GM23338 (cell line): ENCODE measurements at regions not wholly inside any gene's neighbourhood (a gene's known extent, or its start where the extent isn't known, plus 50 kb on each side); places are given as distances from the start of the nearest gene placed in this dataset.

Experiments used
- ATAC-seq: fragments of 200-7000 bp; cut with Tn5 transposase; 3 replicates; pipeline ENCODE4 v1.9.1; 2020
- DNase-seq: peaks from one replicate; pipeline ENCODE4 v3.0.0-alpha.2; 2015; ENCODE audit warnings: low spot score
- H2AFZ ChIP-seq: fragments of 200-600 bp; sonication (generic); 2 replicates; pipeline ENCODE4 v1.8.0; 2016; ENCODE audit warnings: antibody characterized with exemption, mild to moderate bottlenecking, moderate library complexity
- H3F3A ChIP-seq: fragments of 200-600 bp; sonication (generic); replicated peaks from 2 replicates; pipeline ENCODE4 v1.8.0; 2017; ENCODE audit warnings: antibody characterized with exemption, mixed run types, low read depth
- H3K27ac ChIP-seq: fragments of 200-600 bp; sonication (generic); 2 replicates; pipeline ENCODE4 v1.6.1; 2016; ENCODE audit warnings: low read depth
- H3K27me3 ChIP-seq: fragments of 200-600 bp; sonication (generic); 2 replicates; pipeline ENCODE4 v1.8.0; 2016; ENCODE audit warnings: mild to moderate bottlenecking, mixed run types, moderate library complexity; ENCODE audit not compliant: insufficient read depth
- H3K36me3 ChIP-seq: fragments of 200-600 bp; sonication (generic); 2 replicates; pipeline ENCODE4 v1.8.0; 2016; ENCODE audit warnings: mild to moderate bottlenecking; ENCODE audit not compliant: insufficient read depth
- H3K4me1 ChIP-seq: fragments of 200-600 bp; sonication (generic); 2 replicates; pipeline ENCODE4 v1.8.0; 2016; ENCODE audit warnings: mild to moderate bottlenecking, moderate library complexity; ENCODE audit not compliant: insufficient read depth
- H3K4me2 ChIP-seq: fragments of 200-600 bp; sonication (generic); 2 replicates; pipeline ENCODE4 v1.7.1; 2017; ENCODE audit warnings: mixed run types
- H3K4me3 ChIP-seq: fragments of 200-600 bp; sonication (generic); 2 replicates; pipeline ENCODE4 v1.6.1; 2016; ENCODE audit warnings: mixed run types
- H3K79me2 ChIP-seq: fragments of 200-600 bp; sonication (generic); replicated peaks from 2 replicates; pipeline ENCODE4 v1.8.0; 2017; ENCODE audit warnings: mild to moderate bottlenecking; ENCODE audit not compliant: insufficient read depth
- H3K9me2 ChIP-seq: fragments of 200-600 bp; sonication (generic); 2 replicates; pipeline ENCODE4 v1.8.0; 2017; ENCODE audit not compliant: insufficient read depth
- H4K20me1 ChIP-seq: fragments of 200-600 bp; sonication (generic); replicated peaks from 2 replicates; pipeline ENCODE4 v1.8.0; 2017; ENCODE audit warnings: mild to moderate bottlenecking; ENCODE audit not compliant: insufficient read depth
- H3K27ac Mint-ChIP-seq: 2 replicates; pipeline ENCODE4 v1.8.0; 2020; ENCODE audit warnings: inconsistent platforms, mild to moderate bottlenecking, moderate library complexity, mixed read lengths
- H3K27me3 Mint-ChIP-seq: 3 replicates; pipeline ENCODE4 v1.8.0; 2022; ENCODE audit warnings: low read depth, mild to moderate bottlenecking, moderate library complexity, mixed read lengths, inconsistent platforms; ENCODE audit not compliant: insufficient read depth, poor library complexity
- H3K36me3 Mint-ChIP-seq: 3 replicates; pipeline ENCODE4 v1.8.0; 2021; ENCODE audit warnings: low read depth, mild to moderate bottlenecking, inconsistent platforms, moderate library complexity, mixed read lengths
- H3K4me1 Mint-ChIP-seq: 3 replicates; pipeline ENCODE4 v1.8.0; 2020; ENCODE audit warnings: mild to moderate bottlenecking, inconsistent platforms, mixed read lengths
- H3K4me3 Mint-ChIP-seq: 3 replicates; pipeline ENCODE4 v1.8.0; 2021; ENCODE audit warnings: moderate library complexity, mild to moderate bottlenecking, inconsistent platforms, mixed read lengths
- H3K9me3 Mint-ChIP-seq: 3 replicates; pipeline ENCODE4 v1.8.0; 2020; ENCODE audit warnings: moderate library complexity, mild to moderate bottlenecking, inconsistent platforms, mixed read lengths
- CREB1 ChIP-seq: fragments of 250-450 bp; sonication (Bioruptor Pico); IDR thresholded peaks from 2 replicates; pipeline ENCODE4 v1.5.0; 2020; ENCODE audit warnings: low read depth, mild to moderate bottlenecking, moderate library complexity
- EZH2 ChIP-seq: fragments of 200-600 bp; sonication (generic); IDR thresholded peaks from one replicate; pipeline ENCODE4 v1.8.0; 2017; ENCODE audit warnings: antibody characterized with exemption, mild to moderate bottlenecking, low read depth; ENCODE audit not compliant: unreplicated experiment
- EZH2phosphoT487 ChIP-seq: fragments of 200-600 bp; sonication (generic); IDR thresholded peaks from one replicate; pipeline ENCODE4 v1.8.1; 2018; ENCODE audit warnings: antibody characterized with exemption; ENCODE audit not compliant: unreplicated experiment
- POLR2AphosphoS5 ChIP-seq: IDR thresholded peaks from 2 replicates; pipeline ENCODE4 v1.6.1; 2016; ENCODE audit warnings: antibody characterized with exemption, low read depth
- ZNF114 ChIP-seq: fragments of 250-450 bp; sonication (Bioruptor Pico); IDR thresholded peaks from 2 replicates; pipeline ENCODE4 v1.5.0; 2020; ENCODE audit warnings: mild to moderate bottlenecking, moderate library complexity
- ZNF331 ChIP-seq: fragments of 250-450 bp; sonication (Bioruptor Pico); IDR thresholded peaks from 2 replicates; pipeline ENCODE4 v1.5.0; 2020; ENCODE audit warnings: low read depth, mild to moderate bottlenecking, moderate library complexity
- TF ChIP-seq, protein P1 (sequence below): fragments of 250-450 bp; sonication (Bioruptor Pico); IDR thresholded peaks from 2 replicates; pipeline ENCODE4 v1.5.0; 2020; ENCODE audit warnings: mild to moderate bottlenecking, moderate library complexity
- TF ChIP-seq, protein P2 (sequence below): IDR thresholded peaks from one replicate; pipeline ENCODE4 v1.6.1; 2018; ENCODE audit warnings: antibody characterized with exemption; ENCODE audit not compliant: unreplicated experiment

DNA sequence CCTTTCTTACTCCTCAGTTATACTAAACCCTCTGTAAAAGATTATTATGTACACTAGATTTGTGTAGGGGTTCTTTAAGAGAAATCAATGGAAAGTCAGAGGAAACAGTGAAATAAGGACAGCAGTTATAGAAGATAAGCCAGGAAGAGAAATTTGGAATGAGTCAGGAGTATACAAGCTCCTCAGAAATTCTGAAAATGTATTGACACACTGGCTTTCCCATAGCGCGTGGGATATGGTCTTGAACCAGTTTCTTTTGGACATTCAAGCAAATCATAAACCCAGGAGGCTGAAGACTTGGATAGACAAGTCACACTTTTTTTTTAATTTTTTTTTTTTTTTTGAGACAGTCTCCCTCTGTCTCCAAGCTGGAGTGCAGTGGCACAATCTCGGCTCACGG is 316.1 kb upstream of the MMADHC start (continued):
- TF ChIP-seq, protein P1, sequence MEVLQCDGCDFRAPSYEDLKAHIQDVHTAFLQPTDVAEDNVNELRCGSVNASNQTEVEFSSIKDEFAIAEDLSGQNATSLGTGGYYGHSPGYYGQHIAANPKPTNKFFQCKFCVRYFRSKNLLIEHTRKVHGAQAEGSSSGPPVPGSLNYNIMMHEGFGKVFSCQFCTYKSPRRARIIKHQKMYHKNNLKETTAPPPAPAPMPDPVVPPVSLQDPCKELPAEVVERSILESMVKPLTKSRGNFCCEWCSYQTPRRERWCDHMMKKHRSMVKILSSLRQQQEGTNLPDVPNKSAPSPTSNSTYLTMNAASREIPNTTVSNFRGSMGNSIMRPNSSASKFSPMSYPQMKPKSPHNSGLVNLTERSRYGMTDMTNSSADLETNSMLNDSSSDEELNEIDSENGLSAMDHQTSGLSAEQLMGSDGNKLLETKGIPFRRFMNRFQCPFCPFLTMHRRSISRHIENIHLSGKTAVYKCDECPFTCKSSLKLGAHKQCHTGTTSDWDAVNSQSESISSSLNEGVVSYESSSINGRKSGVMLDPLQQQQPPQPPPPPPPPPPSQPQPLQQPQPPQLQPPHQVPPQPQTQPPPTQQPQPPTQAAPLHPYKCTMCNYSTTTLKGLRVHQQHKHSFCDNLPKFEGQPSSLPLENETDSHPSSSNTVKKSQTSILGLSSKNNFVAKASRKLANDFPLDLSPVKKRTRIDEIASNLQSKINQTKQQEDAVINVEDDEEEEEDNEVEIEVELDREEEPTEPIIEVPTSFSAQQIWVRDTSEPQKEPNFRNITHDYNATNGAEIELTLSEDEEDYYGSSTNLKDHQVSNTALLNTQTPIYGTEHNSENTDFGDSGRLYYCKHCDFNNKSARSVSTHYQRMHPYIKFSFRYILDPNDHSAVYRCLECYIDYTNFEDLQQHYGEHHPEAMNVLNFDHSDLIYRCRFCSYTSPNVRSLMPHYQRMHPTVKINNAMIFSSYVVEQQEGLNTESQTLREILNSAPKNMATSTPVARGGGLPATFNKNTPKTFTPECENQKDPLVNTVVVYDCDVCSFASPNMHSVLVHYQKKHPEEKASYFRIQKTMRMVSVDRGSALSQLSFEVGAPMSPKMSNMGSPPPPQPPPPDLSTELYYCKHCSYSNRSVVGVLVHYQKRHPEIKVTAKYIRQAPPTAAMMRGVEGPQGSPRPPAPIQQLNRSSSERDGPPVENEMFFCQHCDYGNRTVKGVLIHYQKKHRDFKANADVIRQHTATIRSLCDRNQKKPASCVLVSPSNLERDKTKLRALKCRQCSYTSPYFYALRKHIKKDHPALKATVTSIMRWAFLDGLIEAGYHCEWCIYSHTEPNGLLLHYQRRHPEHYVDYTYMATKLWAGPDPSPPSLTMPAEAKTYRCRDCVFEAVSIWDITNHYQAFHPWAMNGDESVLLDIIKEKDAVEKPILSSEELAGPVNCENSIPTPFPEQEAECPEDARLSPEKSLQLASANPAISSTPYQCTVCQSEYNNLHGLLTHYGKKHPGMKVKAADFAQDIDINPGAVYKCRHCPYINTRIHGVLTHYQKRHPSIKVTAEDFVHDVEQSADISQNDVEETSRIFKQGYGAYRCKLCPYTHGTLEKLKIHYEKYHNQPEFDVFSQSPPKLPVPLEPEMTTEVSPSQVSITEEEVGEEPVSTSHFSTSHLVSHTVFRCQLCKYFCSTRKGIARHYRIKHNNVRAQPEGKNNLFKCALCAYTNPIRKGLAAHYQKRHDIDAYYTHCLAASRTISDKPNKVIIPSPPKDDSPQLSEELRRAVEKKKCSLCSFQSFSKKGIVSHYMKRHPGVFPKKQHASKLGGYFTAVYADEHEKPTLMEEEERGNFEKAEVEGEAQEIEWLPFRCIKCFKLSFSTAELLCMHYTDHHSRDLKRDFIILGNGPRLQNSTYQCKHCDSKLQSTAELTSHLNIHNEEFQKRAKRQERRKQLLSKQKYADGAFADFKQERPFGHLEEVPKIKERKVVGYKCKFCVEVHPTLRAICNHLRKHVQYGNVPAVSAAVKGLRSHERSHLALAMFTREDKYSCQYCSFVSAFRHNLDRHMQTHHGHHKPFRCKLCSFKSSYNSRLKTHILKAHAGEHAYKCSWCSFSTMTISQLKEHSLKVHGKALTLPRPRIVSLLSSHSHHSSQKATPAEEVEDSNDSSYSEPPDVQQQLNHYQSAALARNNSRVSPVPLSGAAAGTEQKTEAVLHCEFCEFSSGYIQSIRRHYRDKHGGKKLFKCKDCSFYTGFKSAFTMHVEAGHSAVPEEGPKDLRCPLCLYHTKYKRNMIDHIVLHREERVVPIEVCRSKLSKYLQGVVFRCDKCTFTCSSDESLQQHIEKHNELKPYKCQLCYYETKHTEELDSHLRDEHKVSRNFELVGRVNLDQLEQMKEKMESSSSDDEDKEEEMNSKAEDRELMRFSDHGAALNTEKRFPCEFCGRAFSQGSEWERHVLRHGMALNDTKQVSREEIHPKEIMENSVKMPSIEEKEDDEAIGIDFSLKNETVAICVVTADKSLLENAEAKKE (CRISPR knock-in tag) = no peak

DNA sequence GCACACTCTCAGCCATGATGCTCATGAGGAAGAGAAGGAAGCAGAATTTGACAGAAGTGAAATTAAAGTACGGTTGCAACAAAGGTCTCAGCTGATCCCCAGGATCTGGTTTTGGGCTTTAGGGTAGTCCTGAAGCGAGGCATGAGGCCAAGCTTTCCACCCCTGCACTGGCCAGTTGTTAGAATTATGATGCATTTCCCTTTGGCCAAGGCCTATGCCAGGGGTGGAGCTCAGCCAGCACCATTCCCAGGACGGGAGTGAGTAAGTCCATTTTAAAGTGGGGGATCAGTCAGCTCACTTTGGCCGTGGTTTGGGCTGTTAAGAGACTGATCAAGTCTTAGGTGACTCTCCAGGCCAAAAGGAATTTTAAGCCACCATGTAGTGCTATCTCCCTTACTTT is 314.5 kb upstream of the MMADHC start:
- Histone ChIP-seq H3K9me2 (peaks cover 18% of the 10 kb centered on the region), H4K20me1 (no peaks in the 10 kb centered on the region), H2AFZ (no peak overlapping the region), H3K4me1 (peaks cover 13% of the 10 kb centered on the region), H3K4me3 (no peak overlapping the region), H3K79me2 (no peaks in the 10 kb centered on the region), H3F3A (no peaks in the 10 kb centered on the region), H3K27ac (no peak overlapping the region), H3K27me3 (no peaks in the 10 kb centered on the region), H3K4me2 (no peak overlapping the region), H3K36me3 (no peaks in the 10 kb centered on the region)
- ATAC-seq = no peak
- H3K36me3 Mint-ChIP-seq = no peaks in the 10 kb centered on the region
- H3K27ac Mint-ChIP-seq = no peak overlapping the region
- H3K9me3 Mint-ChIP-seq = no peaks in the 10 kb centered on the region
- DNase-seq = no peak
- H3K4me1 Mint-ChIP-seq = peaks cover 16% of the 10 kb centered on the region
- no peaks in the 10 kb centered on the region for H3K27me3 Mint-ChIP-seq
- H3K4me3 Mint-ChIP-seq = no peak overlapping the region
- TF ChIP-seq EZH2 (no peak), POLR2AphosphoS5 (no peak), EZH2phosphoT487 (no peak), CREB1 (no peak), ZNF331 (CRISPR knock-in tag) (no peak), ZNF114 (no peak)
- TF ChIP-seq, protein P2, sequence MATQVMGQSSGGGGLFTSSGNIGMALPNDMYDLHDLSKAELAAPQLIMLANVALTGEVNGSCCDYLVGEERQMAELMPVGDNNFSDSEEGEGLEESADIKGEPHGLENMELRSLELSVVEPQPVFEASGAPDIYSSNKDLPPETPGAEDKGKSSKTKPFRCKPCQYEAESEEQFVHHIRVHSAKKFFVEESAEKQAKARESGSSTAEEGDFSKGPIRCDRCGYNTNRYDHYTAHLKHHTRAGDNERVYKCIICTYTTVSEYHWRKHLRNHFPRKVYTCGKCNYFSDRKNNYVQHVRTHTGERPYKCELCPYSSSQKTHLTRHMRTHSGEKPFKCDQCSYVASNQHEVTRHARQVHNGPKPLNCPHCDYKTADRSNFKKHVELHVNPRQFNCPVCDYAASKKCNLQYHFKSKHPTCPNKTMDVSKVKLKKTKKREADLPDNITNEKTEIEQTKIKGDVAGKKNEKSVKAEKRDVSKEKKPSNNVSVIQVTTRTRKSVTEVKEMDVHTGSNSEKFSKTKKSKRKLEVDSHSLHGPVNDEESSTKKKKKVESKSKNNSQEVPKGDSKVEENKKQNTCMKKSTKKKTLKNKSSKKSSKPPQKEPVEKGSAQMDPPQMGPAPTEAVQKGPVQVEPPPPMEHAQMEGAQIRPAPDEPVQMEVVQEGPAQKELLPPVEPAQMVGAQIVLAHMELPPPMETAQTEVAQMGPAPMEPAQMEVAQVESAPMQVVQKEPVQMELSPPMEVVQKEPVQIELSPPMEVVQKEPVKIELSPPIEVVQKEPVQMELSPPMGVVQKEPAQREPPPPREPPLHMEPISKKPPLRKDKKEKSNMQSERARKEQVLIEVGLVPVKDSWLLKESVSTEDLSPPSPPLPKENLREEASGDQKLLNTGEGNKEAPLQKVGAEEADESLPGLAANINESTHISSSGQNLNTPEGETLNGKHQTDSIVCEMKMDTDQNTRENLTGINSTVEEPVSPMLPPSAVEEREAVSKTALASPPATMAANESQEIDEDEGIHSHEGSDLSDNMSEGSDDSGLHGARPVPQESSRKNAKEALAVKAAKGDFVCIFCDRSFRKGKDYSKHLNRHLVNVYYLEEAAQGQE = no peak
